Upper lobe of left lung (tissue), 6 donors: ENCODE measurements at regions not wholly inside any gene's neighbourhood (a gene's known extent, or its start where the extent isn't known, plus 50 kb on each side); places are given as distances from the start of the nearest gene placed in this dataset.
"Not testable (repeated sequence)": the region's sequence is repeated elsewhere in the genome, so short reads cannot be mapped to it uniquely, and the experiment has no call there.

Experiments used
- ATAC-seq, 2 donors: fragments of 200-7000 bp; cut with Tn5 transposase; one replicate each; pipeline ENCODE4 v1.9.1; 2022; ENCODE audit warnings: mild to moderate bottlenecking in 2 of 2, moderate library complexity in 2 of 2; ENCODE audit not compliant: low FRiP score in 2 of 2
- DNase-seq, 2 donors: peaks; one replicate each; pipeline ENCODE4 v3.0.0-alpha.2; 2019 to 2020
- H3K27ac ChIP-seq, 4 donors: fragments of 200-600 bp; sonication (generic); one replicate each; pipeline ENCODE4 v1.5.1; 2016 to 2019
- H3K27me3 ChIP-seq, 4 donors: fragments of 200-600 bp; sonication (generic); one replicate each; pipeline ENCODE4 v1.5.1; 2017 to 2019
- H3K36me3 ChIP-seq, 4 donors: fragments of 200-600 bp; sonication (generic); one replicate each; pipeline ENCODE4 v1.5.1; 2016 to 2019
- H3K4me1 ChIP-seq, 4 donors: fragments of 200-600 bp; sonication (generic); one replicate each; pipeline ENCODE4 v1.5.1; 2018 to 2019
- H3K4me3 ChIP-seq, 4 donors: fragments of 200-600 bp; sonication (generic); one replicate each; pipeline ENCODE4 v1.5.1; 2017 to 2019; ENCODE audit warnings: mild to moderate bottlenecking in 2 of 4, moderate library complexity in 1 of 4
- H3K9me3 ChIP-seq, 4 donors: fragments of 200-600 bp; sonication (generic); one replicate each; pipeline ENCODE4 v1.5.1; 2018 to 2019
- CTCF ChIP-seq, 6 experiments: fragments of 450-650 bp in 4 of 6; fragments of 200-600 bp in 2 of 6; sonication (generic) in 2 of 6; IDR thresholded peaks; one replicate each; pipeline ENCODE4 v1.5.1; 2016 to 2019; ENCODE audit warnings: antibody characterized with exemption in 6 of 6
- EP300 ChIP-seq, 4 donors: sonication (generic); formaldehyde crosslinking; IDR thresholded peaks; one replicate each; pipeline ENCODE4 v1.5.1; 2017; ENCODE audit warnings: antibody characterized with exemption in 4 of 4, control low read depth in 2 of 4
- POLR2A ChIP-seq, 4 donors: fragments of 450-650 bp; IDR thresholded peaks; one replicate each; pipeline ENCODE4 v1.5.1; 2016 to 2017; ENCODE audit warnings: antibody characterized with exemption in 4 of 4, mild to moderate bottlenecking in 2 of 4
- POLR2AphosphoS5 ChIP-seq, 2 donors: sonication (generic); formaldehyde crosslinking; IDR thresholded peaks; one replicate each; pipeline ENCODE4 v1.5.1; 2017; ENCODE audit warnings: antibody characterized with exemption in 2 of 2
- WGBS, 2 donors: methylation state at CpG; one replicate each; pipeline ENCODE4 v1.1.5; 2017 to 2018; 5-methylcytosine and 5-hydroxymethylcytosine counted together
- donor health status: DM: no; HTN: no; CAD: no; lungs with moderate emphysema.
- donor health status: DM: no; HTN: yes; CAD: no; lungs with severe emphysema.

GRCh38 chr9:761176-761792 lies 80.2 kb upstream of the DMRT1 start:
- peaks cover 0 to 6% (median 2%) of the 10 kb centered on the region in 4 donors for H3K4me1 ChIP-seq
- H3K36me3 ChIP-seq = no peaks in the 10 kb centered on the region
- DNase-seq = no peak
- H3K9me3 ChIP-seq = no peaks in the 10 kb centered on the region
- ATAC-seq = no peak
- TF ChIP-seq EP300 (IDR thresholded peaks at IDR 0.05) = no peak
- no peak for TF ChIP-seq POLR2A (IDR thresholded peaks at IDR 0.05)
- no peak for TF ChIP-seq POLR2AphosphoS5 (IDR thresholded peaks at IDR 0.05)
- no peak for TF ChIP-seq CTCF (IDR thresholded peaks at IDR 0.05)
- no peaks in the 10 kb centered on the region for H3K27me3 ChIP-seq
- 61 to 82% methylated on average over 7 of the region's 7 CpGs for WGBS, 2 donors
- H3K27ac ChIP-seq = no peak overlapping the region
- no peak overlapping the region for H3K4me3 ChIP-seq

GRCh38 chr9:761793-762560 lies 79.5 kb upstream of the DMRT1 start:
- TF ChIP-seq POLR2A (IDR thresholded peaks at IDR 0.05) (no peak), POLR2AphosphoS5 (IDR thresholded peaks at IDR 0.05) (no peak), CTCF (IDR thresholded peaks at IDR 0.05) (no peak), EP300 (IDR thresholded peaks at IDR 0.05) (no peak)
- ATAC-seq (no peak), DNase-seq (no peak)
- Histone ChIP-seq H3K4me3 (no peak overlapping the region), H3K4me1 (peaks cover 0 to 6% (median 2%) of the 10 kb centered on the region in 4 donors), H3K27me3 (no peaks in the 10 kb centered on the region), H3K9me3 (no peaks in the 10 kb centered on the region), H3K36me3 (no peaks in the 10 kb centered on the region), H3K27ac (no peak overlapping the region)
- WGBS, 2 donors = 86 to 90% methylated on average over 13 of the region's 13 CpGs

GRCh38 chr9:763692-764091 lies 77.8 kb upstream of the DMRT1 start:
- no peak overlapping the region for H3K4me3 ChIP-seq
- no peak for TF ChIP-seq POLR2AphosphoS5 (IDR thresholded peaks at IDR 0.05)
- TF ChIP-seq POLR2A (IDR thresholded peaks at IDR 0.05) = no peak
- H3K27me3 ChIP-seq = no peaks in the 10 kb centered on the region
- 63 to 73% methylated on average over 6 of the region's 6 CpGs for WGBS, 2 donors
- peaks cover 0 to 6% (median 2%) of the 10 kb centered on the region in 4 donors for H3K4me1 ChIP-seq
- no peaks in the 10 kb centered on the region for H3K36me3 ChIP-seq
- no peaks in the 10 kb centered on the region for H3K9me3 ChIP-seq
- H3K27ac ChIP-seq = no peak overlapping the region
- ATAC-seq (no peak), DNase-seq (no peak)

- ATAC-seq = peak; percentile 91 to 95
- Histone ChIP-seq H3K9me3 (no peaks in the 10 kb centered on the region), H3K27ac (no peak overlapping the region), H3K4me1 (peaks cover 0 to 6% (median 2%) of the 10 kb centered on the region in 4 donors), H3K36me3 (no peaks in the 10 kb centered on the region), H3K4me3 (no peak overlapping the region), H3K27me3 (no peaks in the 10 kb centered on the region)
- DNase-seq = peak in 1 of 2 donors; percentile 77
- 22 to 46% methylated on average over 12 of the region's 12 CpGs for WGBS, 2 donors
- TF ChIP-seq POLR2A (IDR thresholded peaks at IDR 0.05) = no peak
- TF ChIP-seq CTCF (IDR thresholded peaks at IDR 0.05) = peak; percentile 74 to 91 (median 86)
- no peak for TF ChIP-seq EP300 (IDR thresholded peaks at IDR 0.05)
- no peak for TF ChIP-seq POLR2AphosphoS5 (IDR thresholded peaks at IDR 0.05)
These were observed 77.4 kb upstream of the DMRT1 start for GRCh38 chr9:764105-764524.

GRCh38 chr9:764986-765385 lies 76.5 kb upstream of the DMRT1 start:
- no peaks in the 10 kb centered on the region for H3K27me3 ChIP-seq
- H3K4me1 ChIP-seq = peaks cover 0 to 6% (median 2%) of the 10 kb centered on the region in 4 donors
- ATAC-seq (no peak), DNase-seq (no peak)
- H3K4me3 ChIP-seq = no peak overlapping the region
- no peaks in the 10 kb centered on the region for H3K9me3 ChIP-seq
- H3K27ac ChIP-seq = no peak overlapping the region
- WGBS, 2 donors = 87 to 88% methylated on average over 2 of the region's 2 CpGs
- H3K36me3 ChIP-seq = no peaks in the 10 kb centered on the region
- no peak for TF ChIP-seq EP300 (IDR thresholded peaks at IDR 0.05)
- no peak for TF ChIP-seq POLR2A (IDR thresholded peaks at IDR 0.05)

- H3K36me3 ChIP-seq, H3K4me1 ChIP-seq, H3K4me3 ChIP-seq, H3K27ac ChIP-seq, H3K27me3 ChIP-seq, ATAC-seq, DNase-seq, H3K9me3 ChIP-seq: not testable (repeated sequence)
- 86 to 90% methylated on average over 2 to 8 of the region's 9 CpGs for WGBS, 2 donors
These were observed 74.4 kb upstream of the DMRT1 start for GRCh38 chr9:767061-767561.
